ENCODE measurements at regions not wholly inside any gene's neighbourhood (a gene's known extent, or its start where the extent isn't known, plus 50 kb on each side); places are given as distances from the start of the nearest gene placed in this dataset.

GRCh38 chr6:23320471-23321015 lies 751.2 kb downstream of the HDGFL1 start:
- no peak for DNase-seq
- no peak for TF ChIP-seq EP300 (IDR thresholded peaks at IDR 0.05; ENCODE audit: low read depth)
- TF ChIP-seq POLR2A (IDR thresholded peaks at IDR 0.05) = no peak
- no peak for TF ChIP-seq POLR2AphosphoS5 (IDR thresholded peaks at IDR 0.05)
- no peak for TF ChIP-seq CTCF (IDR thresholded peaks at IDR 0.05)
- Histone ChIP-seq H3K27ac (no peak overlapping the region), H3K36me3 (no peaks in the 10 kb centered on the region), H3K4me1 (no peaks in the 10 kb centered on the region), H3K9me3 (no peaks in the 10 kb centered on the region), H3K4me3 (no peak overlapping the region), H3K27me3 (no peaks in the 10 kb centered on the region)
- intact Hi-C loops (cut with DNase I; ENCODE audit: low total_unique reads) = no loop called here
- in situ Hi-C loops (cut with MboI; ENCODE audit: low pct_ligation_motif_present in 1 of 4, low pct_unique_long_range_greater_than_20kb in 1 of 4, low sequenced_read_pairs in 3 of 4) = no loop called here
- WGBS, 2 donors (ENCODE audit: low coverage in 1 of 2) = 71 to 87% methylated on average over 2 of the region's 2 CpGs

- TF ChIP-seq POLR2AphosphoS5 (IDR thresholded peaks at IDR 0.05) (no peak), EP300 (IDR thresholded peaks at IDR 0.05; ENCODE audit: low read depth) (no peak), POLR2A (IDR thresholded peaks at IDR 0.05) (no peak), CTCF (IDR thresholded peaks at IDR 0.05) (no peak)
- in situ Hi-C loops (cut with MboI; ENCODE audit: low pct_ligation_motif_present in 1 of 4, low pct_unique_long_range_greater_than_20kb in 1 of 4, low sequenced_read_pairs in 3 of 4) = no loop called here
Observed at GRCh38 chr6:23323897-23324296, 754.5 kb downstream of the HDGFL1 start.

GRCh38 chr6:23325065-23325464 lies 755.7 kb downstream of the HDGFL1 start:
- no peaks in the 10 kb centered on the region for H3K9me3 ChIP-seq
- H3K27me3 ChIP-seq = no peaks in the 10 kb centered on the region
- intact Hi-C loops (cut with DNase I; ENCODE audit: low total_unique reads) (no loop called here), in situ Hi-C loops (cut with MboI; ENCODE audit: low pct_ligation_motif_present in 1 of 4, low pct_unique_long_range_greater_than_20kb in 1 of 4, low sequenced_read_pairs in 3 of 4) (no loop called here)
- no peak overlapping the region for H3K27ac ChIP-seq
- H3K4me1 ChIP-seq = no peaks in the 10 kb centered on the region
- TF ChIP-seq CTCF (IDR thresholded peaks at IDR 0.05) = no peak
- no peak for TF ChIP-seq POLR2A (IDR thresholded peaks at IDR 0.05)
- TF ChIP-seq EP300 (IDR thresholded peaks at IDR 0.05; ENCODE audit: low read depth) = no peak
- no peak for TF ChIP-seq POLR2AphosphoS5 (IDR thresholded peaks at IDR 0.05)
- no peak for DNase-seq
- H3K36me3 ChIP-seq = no peaks in the 10 kb centered on the region
- H3K4me3 ChIP-seq = no peak overlapping the region
- WGBS, 2 donors (ENCODE audit: low coverage in 1 of 2) = 77 to 78% methylated on average over 3 of the region's 3 CpGs

More at GRCh38 chr6:23323897-23324296, 754.5 kb downstream of the HDGFL1 start:
- no peak for DNase-seq
- 64 to 81% methylated on average over 4 of the region's 4 CpGs for WGBS, 2 donors (ENCODE audit: low coverage in 1 of 2)
- H3K27ac ChIP-seq = no peak overlapping the region
- no peaks in the 10 kb centered on the region for H3K9me3 ChIP-seq
- no peaks in the 10 kb centered on the region for H3K36me3 ChIP-seq
- no peaks in the 10 kb centered on the region for H3K27me3 ChIP-seq
- intact Hi-C loops (cut with DNase I; ENCODE audit: low total_unique reads) = no loop called here
- H3K4me1 ChIP-seq = no peaks in the 10 kb centered on the region
- H3K4me3 ChIP-seq = no peak overlapping the region

GRCh38 chr6:23327621-23328020 lies 758.3 kb downstream of the HDGFL1 start:
- Histone ChIP-seq H3K4me1 (no peaks in the 10 kb centered on the region), H3K27ac (no peak overlapping the region), H3K36me3 (no peaks in the 10 kb centered on the region), H3K27me3 (no peaks in the 10 kb centered on the region), H3K9me3 (no peaks in the 10 kb centered on the region), H3K4me3 (no peak overlapping the region)
- in situ Hi-C loops (cut with MboI; ENCODE audit: low pct_ligation_motif_present in 1 of 4, low pct_unique_long_range_greater_than_20kb in 1 of 4, low sequenced_read_pairs in 3 of 4) = no loop called here
- TF ChIP-seq POLR2AphosphoS5 (IDR thresholded peaks at IDR 0.05) = no peak
- no peak for TF ChIP-seq CTCF (IDR thresholded peaks at IDR 0.05)
- no peak for TF ChIP-seq EP300 (IDR thresholded peaks at IDR 0.05; ENCODE audit: low read depth)
- no peak for TF ChIP-seq POLR2A (IDR thresholded peaks at IDR 0.05)
- intact Hi-C loops (cut with DNase I; ENCODE audit: low total_unique reads) = no loop called here
- whole genome bisulfite sequencing, 2 donors (ENCODE audit: low coverage in 1 of 2) = 88 to 100% methylated on average over 1 of the region's 1 CpG
- DNase-seq = no peak

All from transverse colon (tissue), 4 donors.